A549 (cell line): ENCODE measurements at regions not wholly inside any gene's neighbourhood (a gene's known extent, or its start where the extent isn't known, plus 50 kb on each side); places are given as distances from the start of the nearest gene placed in this dataset.
"Not testable (repeated sequence)": the region's sequence is repeated elsewhere in the genome, so short reads cannot be mapped to it uniquely, and the experiment has no call there.

ENCODE experiments used
- GATA3 ChIP-seq: IDR thresholded peaks from 2 replicates; pipeline ENCODE4 v1.6.1; 2012; ENCODE audit warnings: borderline replicate concordance
- JUNB ChIP-seq: fragments of >200 bp; sonication (Bioruptor Twin); formaldehyde crosslinking; IDR thresholded peaks from 2 replicates; pipeline ENCODE4 v1.6.1; 2016
- POLR2A ChIP-seq: IDR thresholded peaks from 2 replicates; pipeline ENCODE4 v1.6.1; 2012; ENCODE audit warnings: mild to moderate bottlenecking, low read length
- REST ChIP-seq: fragments of 200-600 bp; sonication (generic); IDR thresholded peaks from 2 replicates; pipeline ENCODE4 v1.6.1; 2016; ENCODE audit warnings: antibody characterized with exemption, mild to moderate bottlenecking, moderate library complexity
- TF ChIP-seq, protein P1 (sequence below): fragments of >200 bp; sonication (Bioruptor Twin); formaldehyde crosslinking; IDR thresholded peaks from 3 replicates; pipeline ENCODE4 v1.5.1; 2016
- TF ChIP-seq, protein P2 (sequence below): IDR thresholded peaks from 2 replicates; pipeline ENCODE4 v1.6.1; 2012

DNA sequence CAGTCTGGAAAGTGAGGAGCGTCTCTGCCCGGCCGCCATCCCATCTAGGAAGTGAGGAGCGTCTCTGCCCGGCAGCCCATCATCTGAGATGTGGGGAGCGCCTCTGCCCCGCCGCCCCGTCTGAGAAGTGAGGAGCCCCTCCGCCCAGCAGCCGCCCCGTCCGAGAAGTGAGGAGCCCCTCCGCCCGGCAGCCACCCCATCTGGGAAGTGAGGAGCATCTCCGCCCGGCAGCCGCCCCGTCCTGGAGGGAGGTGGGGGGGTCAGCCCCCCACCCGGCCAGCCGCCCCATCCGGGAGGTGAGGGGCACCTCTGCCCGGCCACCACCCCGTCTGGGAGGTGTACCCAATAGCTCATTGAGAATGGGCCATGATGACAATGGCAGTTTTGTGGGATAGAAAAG is 75.4 kb upstream of the EXOC4 start:
- TF ChIP-seq, protein P1, sequence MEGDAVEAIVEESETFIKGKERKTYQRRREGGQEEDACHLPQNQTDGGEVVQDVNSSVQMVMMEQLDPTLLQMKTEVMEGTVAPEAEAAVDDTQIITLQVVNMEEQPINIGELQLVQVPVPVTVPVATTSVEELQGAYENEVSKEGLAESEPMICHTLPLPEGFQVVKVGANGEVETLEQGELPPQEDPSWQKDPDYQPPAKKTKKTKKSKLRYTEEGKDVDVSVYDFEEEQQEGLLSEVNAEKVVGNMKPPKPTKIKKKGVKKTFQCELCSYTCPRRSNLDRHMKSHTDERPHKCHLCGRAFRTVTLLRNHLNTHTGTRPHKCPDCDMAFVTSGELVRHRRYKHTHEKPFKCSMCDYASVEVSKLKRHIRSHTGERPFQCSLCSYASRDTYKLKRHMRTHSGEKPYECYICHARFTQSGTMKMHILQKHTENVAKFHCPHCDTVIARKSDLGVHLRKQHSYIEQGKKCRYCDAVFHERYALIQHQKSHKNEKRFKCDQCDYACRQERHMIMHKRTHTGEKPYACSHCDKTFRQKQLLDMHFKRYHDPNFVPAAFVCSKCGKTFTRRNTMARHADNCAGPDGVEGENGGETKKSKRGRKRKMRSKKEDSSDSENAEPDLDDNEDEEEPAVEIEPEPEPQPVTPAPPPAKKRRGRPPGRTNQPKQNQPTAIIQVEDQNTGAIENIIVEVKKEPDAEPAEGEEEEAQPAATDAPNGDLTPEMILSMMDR, result not testable (repeated sequence)
- not testable (repeated sequence) for TF ChIP-seq REST, POLR2A, GATA3, JUNB
- TF ChIP-seq, protein P2, sequence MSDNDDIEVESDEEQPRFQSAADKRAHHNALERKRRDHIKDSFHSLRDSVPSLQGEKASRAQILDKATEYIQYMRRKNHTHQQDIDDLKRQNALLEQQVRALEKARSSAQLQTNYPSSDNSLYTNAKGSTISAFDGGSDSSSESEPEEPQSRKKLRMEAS, result not testable (repeated sequence)
